CD14-positive monocyte (primary cell): ENCODE measurements at regions not wholly inside any gene's neighbourhood (a gene's known extent, or its start where the extent isn't known, plus 50 kb on each side); places are given as distances from the start of the nearest gene placed in this dataset.
A peak's percentile ranks its signal among the peaks of the same experiment; 100 is the strongest.

ENCODE experiments used
- DNase-seq, 3 donors: peaks; one replicate each; pipeline ENCODE4 v3.0.0-alpha.2; 2011 to 2022
- H2AFZ ChIP-seq: 2 replicates; pipeline ENCODE4 v1.6.0; 2012; ENCODE audit warnings: mild to moderate bottlenecking, low read depth, low read length, inconsistent platforms; ENCODE audit not compliant: insufficient read depth, poor library complexity, severe bottlenecking
- H3K27ac ChIP-seq, 2 donors: 1 replicate in 1 of 2; 2 replicates in 1 of 2; pipeline ENCODE4 v1.5.1; 2012 to 2013; ENCODE audit warnings: low read length in 2 of 2, control low read depth in 1 of 2, inconsistent platforms in 1 of 2, low read depth in 1 of 2, mild to moderate bottlenecking in 1 of 2
- H3K27me3 ChIP-seq, 2 donors: one replicate each; pipeline versions ENCODE4 v1.6.0 to v1.6.1; 2011 to 2013; ENCODE audit warnings: low read length in 2 of 2; ENCODE audit not compliant: control insufficient read depth in 2 of 2, insufficient read depth in 2 of 2
- H3K36me3 ChIP-seq, 2 donors: replicated peaks in 1 of 2; 1 replicate in 1 of 2; 2 replicates in 1 of 2; pipeline versions ENCODE4 v1.5.1 to v1.6.1; 2012 to 2013; ENCODE audit warnings: low read length in 2 of 2, control low read depth in 1 of 2, inconsistent platforms in 1 of 2, mild to moderate bottlenecking in 1 of 2; ENCODE audit not compliant: insufficient read depth in 2 of 2, control insufficient read depth in 1 of 2
- H3K4me1 ChIP-seq, 2 donors: 1 replicate in 1 of 2; 2 replicates in 1 of 2; pipeline versions ENCODE4 v1.5.1 to v1.6.1; 2012 to 2013; ENCODE audit warnings: low read length in 2 of 2, control low read depth in 1 of 2, inconsistent platforms in 1 of 2, mild to moderate bottlenecking in 1 of 2, moderate library complexity in 1 of 2; ENCODE audit not compliant: insufficient read depth in 2 of 2, control insufficient read depth in 1 of 2
- H3K4me2 ChIP-seq: replicated peaks from 2 replicates; pipeline ENCODE3; 2012; ENCODE audit warnings: low read length, moderate library complexity, mild to moderate bottlenecking; ENCODE audit not compliant: poor library complexity, severe bottlenecking; ENCODE audit errors: extremely low read depth
- H3K4me3 ChIP-seq, 3 experiments: fragments of 200-600 bp in 1 of 3; sonication (generic) in 1 of 3; replicated peaks in 1 of 3; 1 replicate in 2 of 3; 2 replicates in 1 of 3; pipeline ENCODE4 v1.5.1; 2011 to 2013; ENCODE audit warnings: low read length in 3 of 3, mild to moderate bottlenecking in 3 of 3, control low read depth in 2 of 3, low read depth in 2 of 3, inconsistent platforms in 1 of 3, moderate library complexity in 1 of 3
- H3K79me2 ChIP-seq: 2 replicates; pipeline ENCODE4 v1.6.0; 2012; ENCODE audit warnings: mild to moderate bottlenecking, control low read depth, inconsistent platforms, low read length, moderate library complexity; ENCODE audit not compliant: insufficient read depth
- H3K9ac ChIP-seq: 2 replicates; pipeline ENCODE4 v1.6.0; 2017; ENCODE audit warnings: low read length, mild to moderate bottlenecking; ENCODE audit not compliant: insufficient read depth, poor library complexity, severe bottlenecking
- H3K9me3 ChIP-seq, 2 donors: replicated peaks in 1 of 2; 1 replicate in 1 of 2; 2 replicates in 1 of 2; pipeline versions ENCODE4 v1.5.1 to v1.6.1; 2012 to 2013; ENCODE audit warnings: low read length in 2 of 2, control low read depth in 1 of 2; ENCODE audit not compliant: control insufficient read depth in 1 of 2, insufficient read depth in 1 of 2
- H4K20me1 ChIP-seq: 2 replicates; pipeline ENCODE4 v1.6.0; 2012; ENCODE audit warnings: mild to moderate bottlenecking, low read length, control low read depth, moderate library complexity; ENCODE audit not compliant: insufficient read depth
- H3K27ac Mint-ChIP-seq, 7 donors: one replicate each; pipeline ENCODE4 v1.8.0; 2020; ENCODE audit warnings: mild to moderate bottlenecking in 7 of 7, mixed read lengths in 7 of 7, moderate library complexity in 6 of 7, inconsistent platforms in 2 of 7
- H3K27me3 Mint-ChIP-seq, 3 donors: one replicate each; pipeline ENCODE4 v1.8.0; 2021 to 2022; ENCODE audit warnings: low read depth in 3 of 3, mild to moderate bottlenecking in 3 of 3, mixed read lengths in 3 of 3, moderate library complexity in 3 of 3, inconsistent platforms in 1 of 3
- H3K36me3 Mint-ChIP-seq, 2 donors: one replicate each; pipeline ENCODE4 v1.8.0; 2020; ENCODE audit warnings: mixed read lengths in 2 of 2, inconsistent platforms in 1 of 2, mild to moderate bottlenecking in 1 of 2
- H3K4me1 Mint-ChIP-seq: one replicate; pipeline ENCODE4 v1.8.0; 2020; ENCODE audit warnings: mild to moderate bottlenecking, mixed read lengths
- H3K4me3 Mint-ChIP-seq, 2 donors: one replicate each; pipeline ENCODE4 v1.8.0; 2020; ENCODE audit warnings: mild to moderate bottlenecking in 2 of 2, mixed read lengths in 2 of 2, moderate library complexity in 1 of 2
- H3K9me3 Mint-ChIP-seq, 7 donors: one replicate each; pipeline ENCODE4 v1.8.0; 2020 to 2022; ENCODE audit warnings: mixed read lengths in 7 of 7, mild to moderate bottlenecking in 6 of 7, moderate library complexity in 6 of 7, inconsistent platforms in 2 of 7
- WGBS: methylation state at CpG from one replicate; pipeline ENCODE4 v1.1.5; 2013; ENCODE audit warnings: missing lambda C conversion rate; ENCODE audit not compliant: insufficient coverage; 5-methylcytosine and 5-hydroxymethylcytosine counted together
- intact Hi-C, 2 donors: fragments of 100-400 bp; cut with micrococcal nuclease; formaldehyde crosslinking; loops; one replicate each; pipeline versions ENCODE4 v1.15.0 to v1.15.1; 2023
- TF ChIP-seq, protein P1 (sequence below): fragments of 200-600 bp; IDR thresholded peaks from one replicate; pipeline ENCODE4 v1.8.0; 2022; ENCODE audit warnings: antibody characterized with exemption, mild to moderate bottlenecking

DNA sequence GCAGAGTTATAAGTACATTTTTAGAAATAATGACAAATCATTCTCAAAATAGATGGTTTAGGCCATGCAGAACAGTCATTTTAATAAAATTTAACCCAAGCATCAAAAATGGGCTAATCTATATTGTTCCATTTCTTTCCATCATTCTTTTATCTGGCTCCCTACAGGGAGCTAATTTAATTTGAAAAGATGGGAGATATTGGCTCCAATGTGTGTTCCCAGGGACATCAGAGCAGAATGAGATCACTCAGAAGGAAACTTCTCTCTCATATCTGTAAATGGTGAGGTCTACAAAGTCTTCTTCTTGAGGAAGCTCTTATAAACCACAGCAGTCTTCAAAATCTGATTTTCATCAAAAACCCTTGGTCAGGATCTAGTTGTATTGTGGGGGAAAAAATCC lies 119.4 kb upstream of the RAB6C start:
- H4K20me1 ChIP-seq: no peaks in the 10 kb centered on the region
- H3K79me2 ChIP-seq: no peaks in the 10 kb centered on the region
- H3K9me3 ChIP-seq: peaks cover 0 to 3% of the 10 kb centered on the region in 2 donors
- peaks cover 0 to 12% (median 4%) of the 10 kb centered on the region in 7 donors for H3K9me3 Mint-ChIP-seq
- no peak overlapping the region for H2AFZ ChIP-seq
- TF ChIP-seq, protein P1, sequence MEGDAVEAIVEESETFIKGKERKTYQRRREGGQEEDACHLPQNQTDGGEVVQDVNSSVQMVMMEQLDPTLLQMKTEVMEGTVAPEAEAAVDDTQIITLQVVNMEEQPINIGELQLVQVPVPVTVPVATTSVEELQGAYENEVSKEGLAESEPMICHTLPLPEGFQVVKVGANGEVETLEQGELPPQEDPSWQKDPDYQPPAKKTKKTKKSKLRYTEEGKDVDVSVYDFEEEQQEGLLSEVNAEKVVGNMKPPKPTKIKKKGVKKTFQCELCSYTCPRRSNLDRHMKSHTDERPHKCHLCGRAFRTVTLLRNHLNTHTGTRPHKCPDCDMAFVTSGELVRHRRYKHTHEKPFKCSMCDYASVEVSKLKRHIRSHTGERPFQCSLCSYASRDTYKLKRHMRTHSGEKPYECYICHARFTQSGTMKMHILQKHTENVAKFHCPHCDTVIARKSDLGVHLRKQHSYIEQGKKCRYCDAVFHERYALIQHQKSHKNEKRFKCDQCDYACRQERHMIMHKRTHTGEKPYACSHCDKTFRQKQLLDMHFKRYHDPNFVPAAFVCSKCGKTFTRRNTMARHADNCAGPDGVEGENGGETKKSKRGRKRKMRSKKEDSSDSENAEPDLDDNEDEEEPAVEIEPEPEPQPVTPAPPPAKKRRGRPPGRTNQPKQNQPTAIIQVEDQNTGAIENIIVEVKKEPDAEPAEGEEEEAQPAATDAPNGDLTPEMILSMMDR: no peak
- no peaks in the 10 kb centered on the region for H3K36me3 ChIP-seq
- no peaks in the 10 kb centered on the region for H3K36me3 Mint-ChIP-seq
- H3K27ac ChIP-seq: no peak overlapping the region
- peaks cover 2% of the 10 kb centered on the region for H3K4me1 Mint-ChIP-seq
- H3K4me1 ChIP-seq: no peaks in the 10 kb centered on the region
- peaks cover 0 to 2% (median 0%) of the 10 kb centered on the region in 3 donors for H3K27me3 Mint-ChIP-seq
- no peak for DNase-seq
- no peak overlapping the region for H3K4me3 Mint-ChIP-seq
- H3K4me2 ChIP-seq: no peak overlapping the region
- intact Hi-C loops: no loop called here
- H3K4me3 ChIP-seq: no peak overlapping the region
- H3K9ac ChIP-seq: peak overlapping the region; percentile 18
- H3K27me3 ChIP-seq: no peaks in the 10 kb centered on the region
- H3K27ac Mint-ChIP-seq: no peak overlapping the region

DNA sequence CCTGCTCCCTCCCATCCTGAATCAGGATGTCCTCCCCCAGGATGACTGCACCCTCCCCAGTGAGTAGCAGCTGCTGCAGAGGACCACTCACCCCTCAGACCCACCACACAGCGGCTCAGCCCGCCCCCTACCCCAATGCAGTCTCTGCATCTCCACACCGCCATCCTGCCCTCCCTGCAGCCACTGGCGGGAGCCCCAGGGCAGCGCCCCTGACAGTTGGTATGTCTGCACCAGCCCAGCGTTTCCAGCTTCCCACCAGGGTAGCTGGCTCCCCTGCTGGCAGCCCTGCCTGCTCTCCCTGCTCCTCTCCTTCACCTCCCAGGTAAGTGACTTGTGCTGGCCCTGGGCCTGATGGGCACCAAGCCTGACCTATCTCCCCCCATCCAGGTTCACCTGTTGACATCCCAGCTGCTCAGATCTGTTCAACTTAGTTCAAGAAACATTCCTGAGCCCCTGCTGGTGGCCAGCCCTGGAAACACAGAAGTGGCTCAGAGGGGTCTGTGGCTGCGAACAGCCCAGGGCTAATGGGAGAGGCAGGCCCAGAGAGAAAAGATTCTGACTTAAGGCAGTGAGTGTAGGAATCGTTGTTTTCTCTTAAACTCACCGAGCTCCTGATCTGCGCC lies 117.7 kb upstream of the RAB6C start:
- WGBS: 100% methylated on average over 9 of the region's 10 CpGs
- H3K27me3 ChIP-seq: no peaks in the 10 kb centered on the region
- no peak overlapping the region for H3K4me3 ChIP-seq
- H2AFZ ChIP-seq: no peak overlapping the region
- H3K4me3 Mint-ChIP-seq: no peak overlapping the region
- H3K4me1 Mint-ChIP-seq: peaks cover 2% of the 10 kb centered on the region
- no peaks in the 10 kb centered on the region for H4K20me1 ChIP-seq
- no peaks in the 10 kb centered on the region for H3K4me1 ChIP-seq
- H3K36me3 ChIP-seq: no peaks in the 10 kb centered on the region
- no peak overlapping the region for H3K4me2 ChIP-seq
- no peaks in the 10 kb centered on the region for H3K79me2 ChIP-seq
- no peak overlapping the region for H3K27ac Mint-ChIP-seq
- H3K36me3 Mint-ChIP-seq: no peaks in the 10 kb centered on the region
- TF ChIP-seq, protein P1: no peak
- no peak for DNase-seq
- no peak overlapping the region for H3K9ac ChIP-seq
- peaks cover 0 to 3% (median 0%) of the 10 kb centered on the region in 3 donors for H3K27me3 Mint-ChIP-seq
- H3K9me3 Mint-ChIP-seq: peaks cover 0 to 3% (median 0%) of the 10 kb centered on the region in 7 donors
- intact Hi-C loops: no loop called here
- peaks cover 0 to 3% of the 10 kb centered on the region in 2 donors for H3K9me3 ChIP-seq
- no peak overlapping the region for H3K27ac ChIP-seq
